ENCODE measurements at regions not wholly inside any gene's neighbourhood (a gene's known extent, or its start where the extent isn't known, plus 50 kb on each side); places are given as distances from the start of the nearest gene placed in this dataset.

DNA sequence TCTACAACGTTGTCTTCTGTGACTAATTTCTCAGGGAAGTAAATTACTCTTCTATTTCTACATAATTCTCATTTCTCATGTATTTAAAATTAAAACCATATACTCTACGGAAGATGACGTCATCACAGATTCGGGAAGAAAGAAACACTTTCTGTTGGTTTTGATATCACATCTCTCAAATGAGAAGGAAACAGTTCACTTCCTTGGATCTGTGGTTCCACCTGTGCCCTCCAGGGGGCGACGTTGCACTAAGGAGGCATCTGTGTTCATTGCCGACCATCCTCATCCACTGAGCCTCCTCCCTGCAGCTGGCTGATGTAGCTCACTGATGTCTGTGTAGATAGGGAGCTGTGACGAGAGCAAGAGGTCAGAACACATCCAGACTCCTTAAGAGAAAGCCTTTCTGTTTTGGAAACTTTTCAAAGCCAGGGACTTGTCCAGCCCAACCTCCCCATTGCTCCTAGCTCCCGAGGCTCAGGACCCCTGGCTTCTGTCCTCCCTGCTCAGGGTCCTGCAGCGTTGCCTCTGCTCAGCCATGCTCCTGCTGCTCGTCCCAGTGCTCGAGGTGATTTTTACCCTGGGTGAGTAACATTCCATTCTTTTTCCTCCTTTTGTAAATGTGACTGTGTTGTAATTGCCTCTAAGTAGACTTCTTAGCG is 172.7 kb upstream of the OR4E1 start:
- Histone ChIP-seq H3K9me3 (ENCODE audit: control insufficient read depth, insufficient read depth, low read depth, low read length) (no peaks in the 10 kb centered on the region), H3K36me3 (ENCODE audit: control insufficient read depth, insufficient read depth, low read length) (no peaks in the 10 kb centered on the region), H3K27me3 (ENCODE audit: control insufficient read depth, insufficient read depth, low read length) (no peaks in the 10 kb centered on the region; the same call in 1 of the 2 replicates), H3K4me1 (ENCODE audit: control insufficient read depth, insufficient read depth, low read length) (no peaks in the 10 kb centered on the region), H3K27ac (ENCODE audit: low read length) (no peak overlapping the region), H3K4me3 (ENCODE audit: low read depth in 2 of 2, low read length in 2 of 2) (peak overlapping the region in 1 of 2 experiments; percentile 4; a peak in 1 of 4 replicates)
- no TSS peak for BruUV-seq (replicated peaks)
- TF ChIP-seq SIN3A (IDR thresholded peaks at IDR 0.05; ENCODE audit: borderline replicate concordance, insufficient read depth, low read depth, low read length) (no peak), CTCF (IDR thresholded peaks at IDR 0.05) (peak; percentile 78)
- ATAC-seq (peak; percentile 66; the same call in 1 of the 2 replicates), DNase-seq (ENCODE audit: low read depth, low spot score) (no peak)
- CTCF ChIA-PET, result no interaction called here
- intact Hi-C loops (cut with micrococcal nuclease; ENCODE audit: unreplicated experiment) (no loop called here), in situ Hi-C loops (cut with HindIII; ENCODE audit: low pct_unique_long_range_greater_than_20kb, low sequenced_read_pairs) (no loop called here)
- POLR2A ChIA-PET, result no interaction called here

GRCh38 chr14:21840765-21841164 is 167.1 kb upstream of the OR4E1 start:
- no peaks in the 10 kb centered on the region for H3K27me3 ChIP-seq (ENCODE audit: control insufficient read depth, insufficient read depth, low read length)
- DNase-seq (ENCODE audit: low read depth, low spot score), result no peak
- TF ChIP-seq TCF7L2 (IDR thresholded peaks at IDR 0.05; ENCODE audit: low read depth, low read length) (no peak), POLR2AphosphoS5 (IDR thresholded peaks at IDR 0.05; ENCODE audit: low read depth, low read length) (no peak), REST (IDR thresholded peaks at IDR 0.05; ENCODE audit: insufficient read depth in 1 of 2, low read depth in 2 of 2, low read length in 1 of 2) (no peak), SIN3A (IDR thresholded peaks at IDR 0.05; ENCODE audit: borderline replicate concordance, insufficient read depth, low read depth, low read length) (no peak), CTCF (IDR thresholded peaks at IDR 0.05) (no peak)
- no peak overlapping the region for H3K27ac ChIP-seq (ENCODE audit: low read length)
- no peaks in the 10 kb centered on the region for H3K36me3 ChIP-seq (ENCODE audit: control insufficient read depth, insufficient read depth, low read length)
- intact Hi-C loops (cut with micrococcal nuclease; ENCODE audit: unreplicated experiment), result no loop called here
- H3K9me3 ChIP-seq (ENCODE audit: control insufficient read depth, insufficient read depth, low read depth, low read length), result no peaks in the 10 kb centered on the region
- H3K4me1 ChIP-seq (ENCODE audit: control insufficient read depth, insufficient read depth, low read length), result no peaks in the 10 kb centered on the region
- H3K4me3 ChIP-seq (ENCODE audit: low read depth in 2 of 2, low read length in 2 of 2), result no peak overlapping the region
- ChIA-PET CTCF (interaction anchor here (0.6 to 0.7 kb wide), 2 partner anchors 47 to 88 kb away, joined by 3 to 4 read pairs; no protein-coding TSS in a partner anchor), POLR2A (no interaction called here)
- no TSS peak for BruUV-seq (replicated peaks)
- in situ Hi-C loops (cut with HindIII; ENCODE audit: low pct_unique_long_range_greater_than_20kb, low sequenced_read_pairs), result no loop called here
- no peak for ATAC-seq
